Body of pancreas (tissue), 4 donors: ENCODE measurements at regions not wholly inside any gene's neighbourhood (a gene's known extent, or its start where the extent isn't known, plus 50 kb on each side); places are given as distances from the start of the nearest gene placed in this dataset.

Experiments
- ATAC-seq: fragments of 150-250 bp; one replicate; pipeline ENCODE4 v1.9.1; 2016
- DNase-seq, 4 donors: peaks; one replicate each; pipeline ENCODE4 v3.0.0-alpha.2; 2019
- H3K27ac ChIP-seq, 4 donors: fragments of 200-600 bp; sonication (generic); 1 replicate in 3 of 4; 2 replicates in 1 of 4; pipeline versions ENCODE4 v1.5.1 to v1.6.1; 2016 to 2019; ENCODE audit warnings: mild to moderate bottlenecking in 1 of 4, mixed read lengths in 1 of 4, moderate library complexity in 1 of 4
- H3K27me3 ChIP-seq, 2 donors: fragments of 200-600 bp; sonication (generic); one replicate each; pipeline ENCODE4 v1.6.0; 2016; ENCODE audit warnings: mild to moderate bottlenecking in 1 of 2
- H3K36me3 ChIP-seq, 2 donors: fragments of 200-600 bp; sonication (generic); replicated peaks in 1 of 2; 2 replicates each; pipeline ENCODE4 v1.5.1; 2016; ENCODE audit warnings: low read depth in 2 of 2; ENCODE audit not compliant: insufficient read depth in 1 of 2
- H3K4me1 ChIP-seq: fragments of 200-600 bp; sonication (generic); one replicate; pipeline ENCODE4 v1.6.0; 2016
- H3K4me3 ChIP-seq, 2 donors: fragments of 200-600 bp; sonication (generic); 1 replicate in 1 of 2; 2 replicates in 1 of 2; pipeline ENCODE4 v1.5.1; 2016 to 2019
- H3K9me3 ChIP-seq, 3 donors: fragments of 200-600 bp; sonication (generic); 1 replicate in 2 of 3; 2 replicates in 1 of 3; pipeline ENCODE4 v1.5.1; 2016
- CTCF ChIP-seq, 7 experiments: fragments of 450-650 bp in 4 of 7; fragments of 200-600 bp in 3 of 7; sonication (generic) in 3 of 7; IDR thresholded peaks; one replicate each; pipeline ENCODE4 v1.5.1; 2016 to 2019; ENCODE audit warnings: antibody characterized with exemption in 7 of 7
- POLR2A ChIP-seq, 3 donors: fragments of 450-650 bp; IDR thresholded peaks; one replicate each; pipeline ENCODE4 v1.6.1; 2016; ENCODE audit warnings: antibody characterized with exemption in 3 of 3, mild to moderate bottlenecking in 2 of 3
- WGBS, 2 donors: methylation state at CpG; one replicate each; pipeline ENCODE4 v1.1.5; 2017; 5-methylcytosine and 5-hydroxymethylcytosine counted together
- intact Hi-C: fragments of 100-400 bp; cut with DNase I; formaldehyde crosslinking; loops from one replicate; pipeline ENCODE4 v1.15.1; 2023

DNA sequence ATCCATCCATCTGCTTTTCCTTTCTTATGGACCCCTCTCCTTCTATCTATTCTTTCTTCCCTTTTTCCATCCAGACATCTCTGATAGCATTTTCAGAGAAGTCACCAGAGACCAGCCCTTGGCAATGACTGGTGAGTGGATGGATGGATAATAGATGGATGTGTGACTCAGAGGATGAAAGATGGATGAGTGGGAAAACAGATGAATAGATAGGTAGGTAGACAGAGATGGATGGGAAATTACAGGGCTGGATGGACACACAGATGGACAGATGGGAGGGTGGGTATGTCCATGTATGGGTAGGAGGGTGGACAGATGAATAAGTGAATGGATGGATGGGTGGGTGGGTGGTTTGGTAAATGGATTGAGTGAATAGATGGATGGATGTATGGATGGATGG, 101.0 kb downstream of the LITAF start:
- intact Hi-C loops = no loop called here
- Histone ChIP-seq H3K4me3 (no peak overlapping the region), H3K4me1 (no peaks in the 10 kb centered on the region), H3K36me3 (no peaks in the 10 kb centered on the region), H3K27ac (no peak overlapping the region), H3K9me3 (peaks cover 0 to 4% (median 0%) of the 10 kb centered on the region in 3 donors), H3K27me3 (no peaks in the 10 kb centered on the region)
- TF ChIP-seq CTCF (IDR thresholded peaks at IDR 0.05) = no peak
- no peak for TF ChIP-seq POLR2A (IDR thresholded peaks at IDR 0.05)
- ATAC-seq = no peak
- DNase-seq = no peak

DNA sequence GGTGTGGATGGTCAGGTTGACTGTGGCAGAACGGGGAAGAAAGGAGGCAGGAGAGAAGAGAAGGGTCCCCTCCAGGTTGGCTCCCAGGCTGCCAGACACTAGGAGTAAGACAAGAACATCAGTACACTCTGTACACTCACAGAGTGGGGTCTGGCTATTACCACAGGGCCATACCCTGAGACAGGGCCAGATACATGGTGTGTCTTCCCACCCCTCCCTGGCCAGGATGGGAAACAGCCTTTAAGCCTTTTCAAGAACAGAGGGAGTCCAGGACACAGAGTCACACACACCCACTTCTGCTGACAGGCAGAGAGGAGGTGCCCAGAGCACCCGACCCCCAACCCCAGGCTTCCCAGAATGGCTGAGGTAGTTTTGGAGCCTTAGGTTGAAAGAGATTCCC, 99.4 kb downstream of the LITAF start:
- ATAC-seq (no peak), DNase-seq (no peak)
- TF ChIP-seq CTCF (IDR thresholded peaks at IDR 0.05) = no peak
- TF ChIP-seq POLR2A (IDR thresholded peaks at IDR 0.05) = no peak
- H3K9me3 ChIP-seq = peaks cover 0 to 4% (median 0%) of the 10 kb centered on the region in 3 donors
- intact Hi-C loops = no loop called here
- no peak overlapping the region for H3K4me3 ChIP-seq
- no peak overlapping the region for H3K27ac ChIP-seq
- H3K27me3 ChIP-seq = no peaks in the 10 kb centered on the region
- H3K36me3 ChIP-seq = no peaks in the 10 kb centered on the region
- WGBS, 2 donors = 83 to 89% methylated on average over 1 to 2 of the region's 2 CpGs
- no peaks in the 10 kb centered on the region for H3K4me1 ChIP-seq

DNA sequence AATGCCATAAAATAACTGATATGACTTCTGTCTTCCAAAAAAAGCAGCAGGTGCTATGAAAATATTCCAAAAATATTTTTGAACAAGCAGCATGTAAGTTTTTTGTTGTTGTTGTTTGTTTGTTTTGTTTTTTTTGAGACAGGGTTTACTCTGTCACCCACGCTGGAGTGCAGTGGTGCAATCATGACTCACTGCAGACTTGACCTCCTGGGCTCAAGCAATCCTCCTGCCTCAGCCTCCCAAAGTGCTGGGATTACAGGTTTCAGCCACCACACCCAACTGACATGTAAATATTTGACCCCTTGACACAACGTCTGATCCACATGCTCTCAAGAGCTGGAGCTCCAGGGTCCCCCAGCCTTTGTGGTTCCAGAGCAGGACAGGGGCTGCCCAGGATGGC, 98.4 kb downstream of the LITAF start:
- ATAC-seq = no peak
- H3K27ac ChIP-seq = no peak overlapping the region
- no peak for DNase-seq
- intact Hi-C loops = no loop called here
- no peak overlapping the region for H3K4me3 ChIP-seq
- H3K4me1 ChIP-seq = no peaks in the 10 kb centered on the region
- TF ChIP-seq CTCF (IDR thresholded peaks at IDR 0.05) = no peak
- TF ChIP-seq POLR2A (IDR thresholded peaks at IDR 0.05) = no peak
- WGBS, 2 donors = 65 to 94% methylated on average over 1 to 2 of the region's 2 CpGs
- H3K9me3 ChIP-seq = peaks cover 0 to 4% (median 0%) of the 10 kb centered on the region in 3 donors
- H3K36me3 ChIP-seq = no peaks in the 10 kb centered on the region
- no peaks in the 10 kb centered on the region for H3K27me3 ChIP-seq

DNA sequence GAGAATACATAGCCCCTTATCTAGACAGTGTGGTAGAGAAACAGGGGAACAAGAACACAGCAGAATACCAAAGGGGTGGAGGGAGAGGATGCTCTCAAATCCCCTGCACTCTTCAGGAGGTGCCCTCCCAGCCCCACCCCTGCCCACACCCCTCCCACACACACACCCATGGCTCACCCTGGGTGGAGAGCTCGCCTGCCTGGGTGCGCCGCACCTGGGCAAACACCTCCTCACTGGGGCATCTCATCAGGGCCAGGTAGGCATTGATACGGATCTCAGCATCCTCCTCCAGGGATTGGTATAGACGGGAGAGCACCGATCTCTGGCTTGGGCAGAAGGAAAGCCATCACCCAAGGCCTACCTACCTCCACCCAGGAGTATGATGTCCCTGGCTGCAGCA, 95.2 kb downstream of the LITAF start:
- no peak for TF ChIP-seq CTCF (IDR thresholded peaks at IDR 0.05)
- no peak for TF ChIP-seq POLR2A (IDR thresholded peaks at IDR 0.05)
- DNase-seq (no peak), ATAC-seq (no peak)
- Histone ChIP-seq H3K36me3 (no peaks in the 10 kb centered on the region), H3K27ac (no peak overlapping the region), H3K9me3 (no peaks in the 10 kb centered on the region), H3K4me1 (peaks cover 19% of the 10 kb centered on the region), H3K4me3 (no peak overlapping the region), H3K27me3 (no peaks in the 10 kb centered on the region)
- 94 to 97% methylated on average over 5 to 6 of the region's 6 CpGs for WGBS, 2 donors
- intact Hi-C loops = no loop called here

- no peak for ATAC-seq
- H3K27ac ChIP-seq = no peak overlapping the region
- no peaks in the 10 kb centered on the region for H3K36me3 ChIP-seq
- no peaks in the 10 kb centered on the region for H3K9me3 ChIP-seq
- intact Hi-C loops = no loop called here
- peaks cover 34% of the 10 kb centered on the region for H3K4me1 ChIP-seq
- H3K4me3 ChIP-seq = no peak overlapping the region
- WGBS, 2 donors = 92 to 94% methylated on average over 4 of the region's 4 CpGs
- TF ChIP-seq CTCF (IDR thresholded peaks at IDR 0.05) (no peak), POLR2A (IDR thresholded peaks at IDR 0.05) (no peak)
- no peak for DNase-seq
- no peaks in the 10 kb centered on the region for H3K27me3 ChIP-seq
Observed at GRCh38 chr16:11492808-11493530, 93.8 kb downstream of the LITAF start.
